Left colon (tissue), 2 donors: ENCODE measurements at regions not wholly inside any gene's neighbourhood (a gene's known extent, or its start where the extent isn't known, plus 50 kb on each side); places are given as distances from the start of the nearest gene placed in this dataset.

Source experiments
- ATAC-seq: fragments of 200-7000 bp; cut with Tn5 transposase; one replicate; pipeline ENCODE4 v1.9.1; 2020; ENCODE audit warnings: mild to moderate bottlenecking, moderate library complexity
- DNase-seq, 2 donors: peaks; one replicate each; pipeline ENCODE4 v3.0.0-alpha.2; 2020
- intact Hi-C, 2 donors: fragments of 100-400 bp; cut with DNase I in 1 of 2; cut with micrococcal nuclease in 1 of 2; formaldehyde crosslinking; loops; one replicate each; pipeline versions ENCODE4 v1.11.2 to v1.14.0; 2022; cut with DNase I, micrococcal nuclease
- donor health status: DM: no; HTN: no; CAD: no.
- donor health status: DM: yes; HTN: yes; CAD: no.

GRCh38 chr18:41765460-41765859, 189.6 kb upstream of the PIK3C3 start:
- ATAC-seq (no peak), DNase-seq (no peak)
- intact Hi-C loops: loop anchor here in 1 of 2 donors (10.0 kb wide), 1 partner anchor 521 kb away; no protein-coding TSS in a partner anchor

- intact Hi-C loops: loop anchor here in 1 of 2 donors (10.0 kb wide), 1 partner anchor 519 kb away; no protein-coding TSS in a partner anchor
- no peak for ATAC-seq
- DNase-seq: no peak
Measured at GRCh38 chr18:41763361-41763760, 191.7 kb upstream of the PIK3C3 start.

GRCh38 chr18:41761333-41762018, 193.6 kb upstream of the PIK3C3 start:
- intact Hi-C loops: loop anchor here in 1 of 2 donors (10.0 kb wide), 1 partner anchor 517 kb away; no protein-coding TSS in a partner anchor
- ATAC-seq: no peak
- no peak for DNase-seq

DNA sequence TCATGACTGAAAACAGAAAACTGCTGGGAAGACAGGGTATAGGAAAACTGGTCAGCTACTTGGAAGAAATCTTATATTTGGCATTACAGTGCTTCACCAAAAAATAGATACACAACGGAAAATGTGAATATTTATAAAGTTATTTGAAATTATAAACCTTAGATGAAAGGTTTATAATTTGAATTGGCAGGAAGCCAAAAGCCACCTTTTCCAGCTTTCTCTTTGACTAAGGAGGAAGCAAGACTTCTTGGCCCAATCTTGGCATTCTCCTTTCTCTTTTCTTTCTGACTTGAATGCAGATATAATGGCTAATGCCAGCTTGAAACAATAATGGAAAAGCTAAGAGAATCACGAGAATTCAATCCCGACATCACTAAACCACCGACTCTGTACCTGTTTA, 196.5 kb upstream of the PIK3C3 start:
- ATAC-seq (no peak), DNase-seq (no peak)
- intact Hi-C loops: no loop called here

- DNase-seq: no peak
- intact Hi-C loops: no loop called here
- no peak for ATAC-seq
Measured at GRCh38 chr18:41756141-41756540, 198.9 kb upstream of the PIK3C3 start.

DNA sequence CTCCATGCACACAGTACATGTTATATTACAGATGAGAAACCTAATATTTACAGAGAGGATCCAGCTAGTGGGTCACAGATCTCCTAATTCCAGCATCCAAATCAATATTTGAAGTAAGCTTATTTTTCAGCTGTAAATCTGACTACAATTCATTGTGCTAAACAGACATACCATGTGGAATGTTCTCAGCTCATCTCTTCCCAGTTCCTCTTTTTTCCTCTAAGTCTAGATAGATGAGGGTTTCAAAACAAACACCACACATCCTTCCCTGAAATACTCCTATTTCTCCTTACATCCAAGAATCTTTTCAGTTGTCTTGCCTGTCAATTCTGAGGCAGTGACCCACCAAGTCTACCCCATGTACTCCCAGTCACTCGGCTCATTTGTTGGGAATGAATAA, 200.7 kb upstream of the PIK3C3 start:
- intact Hi-C loops: no loop called here
- no peak for DNase-seq
- ATAC-seq: no peak

DNA sequence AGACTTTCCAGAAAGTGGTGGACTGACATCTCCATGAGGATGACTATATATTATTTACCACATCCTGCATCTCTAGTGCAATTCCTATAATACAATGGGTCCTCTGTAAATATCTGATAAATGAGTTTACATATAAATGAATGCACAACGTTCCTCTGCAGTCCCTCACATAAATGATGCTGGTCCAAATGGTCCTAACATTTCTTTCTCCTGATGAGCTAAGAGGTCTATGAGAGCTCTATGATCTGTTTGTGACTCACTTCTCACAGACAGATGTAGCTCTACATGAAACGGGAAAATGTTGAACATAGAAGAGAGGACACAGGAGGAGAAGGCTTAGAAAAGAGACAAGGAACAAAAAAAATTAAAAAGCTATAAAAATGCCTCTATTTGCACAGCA, 201.2 kb upstream of the PIK3C3 start:
- ATAC-seq: no peak
- no peak for DNase-seq
- intact Hi-C loops: no loop called here

DNA sequence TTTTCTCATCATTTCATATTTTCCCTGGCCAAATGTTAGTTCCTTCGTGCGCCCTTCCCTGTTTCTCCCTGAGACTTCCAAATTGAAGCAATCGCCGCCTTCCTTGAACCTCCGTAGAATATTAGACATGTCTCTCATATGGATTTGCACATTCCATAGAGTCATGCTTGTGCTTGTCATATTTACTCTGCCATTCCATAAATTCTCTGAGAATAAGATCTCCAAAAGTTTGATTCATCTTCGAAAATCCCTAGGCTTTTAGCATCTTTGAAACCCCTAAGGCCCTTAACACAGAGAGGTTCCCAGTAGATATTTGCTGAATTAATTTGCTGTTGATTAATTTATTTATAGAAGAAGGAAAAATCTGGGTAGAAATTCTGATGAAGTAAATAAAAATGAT, 202.2 kb upstream of the PIK3C3 start:
- ATAC-seq (no peak), DNase-seq (no peak)
- intact Hi-C loops: no loop called here

- ATAC-seq: no peak
- intact Hi-C loops: no loop called here
- no peak for DNase-seq
Measured at GRCh38 chr18:41751652-41752051, 203.4 kb upstream of the PIK3C3 start.

GRCh38 chr18:41751161-41751560, 203.9 kb upstream of the PIK3C3 start:
- DNase-seq (no peak), ATAC-seq (no peak)
- intact Hi-C loops: no loop called here

DNA sequence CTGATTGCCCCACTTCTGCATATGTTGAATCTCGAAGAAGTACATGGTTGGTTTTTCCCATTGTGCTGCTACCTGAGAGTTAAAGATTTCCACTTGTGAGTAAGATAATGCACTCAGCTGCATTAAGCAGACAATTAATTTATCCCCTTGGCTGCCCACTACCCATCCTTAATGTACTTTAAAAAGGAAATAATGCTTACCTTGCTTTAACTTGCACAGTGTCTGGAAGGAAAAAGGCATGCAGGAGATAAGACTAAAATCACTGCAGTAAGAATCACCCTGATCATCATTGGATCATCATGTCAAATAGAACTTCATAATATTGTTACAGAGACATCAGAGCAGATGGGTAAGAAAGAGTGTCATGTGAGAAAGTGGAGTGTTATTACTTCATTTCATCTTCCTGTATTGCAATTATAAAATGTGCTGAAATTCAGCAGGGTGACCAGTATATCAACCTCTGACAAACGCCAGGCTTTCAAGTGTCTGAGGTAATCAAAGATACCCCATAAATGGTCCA, 207.3 kb upstream of the PIK3C3 start:
- intact Hi-C loops: no loop called here
- ATAC-seq (no peak), DNase-seq (no peak)

- DNase-seq: peak in 1 of 2 donors; percentile 50
- intact Hi-C loops: no loop called here
Measured at GRCh38 chr18:41745166-41746049, 209.6 kb upstream of the PIK3C3 start.

DNA sequence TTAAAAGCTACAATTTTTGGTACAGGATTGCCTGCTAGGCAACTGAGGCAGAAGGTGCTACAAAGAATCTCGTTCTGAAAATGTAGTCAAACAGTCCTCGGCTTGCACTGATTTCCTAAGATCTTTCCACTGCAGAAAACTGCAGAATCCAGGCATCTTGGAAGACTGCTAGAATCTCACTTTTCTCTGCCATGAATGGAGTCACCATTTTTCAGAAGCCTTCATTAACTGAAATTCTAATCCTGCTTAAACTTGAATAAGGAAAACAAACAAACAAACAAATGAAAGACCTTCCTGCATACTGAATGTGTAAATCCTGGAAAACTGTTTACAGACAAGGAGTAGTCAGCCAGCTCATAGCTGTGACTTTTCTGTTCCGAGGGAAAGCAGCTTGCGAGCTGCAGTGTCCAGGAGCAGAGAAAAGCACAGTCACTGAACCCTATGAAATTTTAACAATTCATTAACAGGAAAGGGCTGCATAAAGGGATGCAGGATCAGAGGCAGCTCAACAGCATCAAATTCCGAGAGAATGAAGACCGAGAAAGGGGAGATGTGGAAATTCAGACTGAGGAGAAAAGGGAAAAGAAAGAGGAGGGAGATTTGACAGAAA, 210.5 kb upstream of the PIK3C3 start:
- ATAC-seq (no peak), DNase-seq (no peak)
- intact Hi-C loops: no loop called here

More at GRCh38 chr18:41745166-41746049, 209.6 kb upstream of the PIK3C3 start:
- ATAC-seq: peak; percentile 84

DNA sequence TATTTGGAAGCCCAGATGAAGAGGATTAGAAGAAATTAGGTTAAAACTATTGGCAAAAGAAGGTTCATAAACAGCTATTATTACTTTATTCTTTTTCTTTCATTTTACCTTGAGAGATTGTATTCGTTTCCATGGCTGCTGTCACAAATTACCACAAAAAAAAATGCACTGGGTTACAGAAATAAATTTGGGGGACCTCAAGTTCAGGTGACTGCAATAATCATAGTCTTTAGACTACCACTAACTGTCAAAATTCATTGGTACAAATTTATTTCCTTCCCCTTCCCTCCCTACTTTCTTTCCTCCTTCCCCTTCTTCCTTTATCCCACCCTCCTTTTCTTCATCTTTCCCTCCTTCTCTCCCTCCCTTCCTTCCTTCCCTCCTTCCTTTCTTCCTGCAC, 217.8 kb upstream of the PIK3C3 start:
- ATAC-seq (no peak), DNase-seq (no peak)
- intact Hi-C loops: no loop called here

- ATAC-seq (no peak), DNase-seq (no peak)
- intact Hi-C loops: no loop called here
Measured at GRCh38 chr18:41734917-41735316, 220.1 kb upstream of the PIK3C3 start.

DNA sequence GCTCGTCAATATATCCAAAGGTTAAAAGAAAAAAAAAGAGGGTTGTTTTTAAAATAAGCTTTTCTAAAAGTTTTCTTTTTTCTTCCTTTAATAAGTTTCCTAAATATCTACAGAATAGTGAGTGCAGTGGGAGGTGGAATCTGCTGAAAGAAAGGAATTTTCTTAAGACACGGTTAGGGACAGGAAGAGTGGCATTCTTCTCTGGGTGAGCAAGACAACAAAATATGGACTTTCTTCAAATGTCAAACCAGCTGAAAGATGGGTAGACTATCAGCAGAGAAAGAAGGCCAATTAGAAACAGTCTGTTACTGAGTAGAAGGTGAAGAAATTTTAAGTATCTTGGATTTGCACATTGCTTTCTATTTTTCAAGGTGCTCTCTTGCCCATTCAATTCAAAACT, 222.7 kb upstream of the PIK3C3 start:
- ATAC-seq: no peak
- DNase-seq: no peak
- intact Hi-C loops: no loop called here

DNA sequence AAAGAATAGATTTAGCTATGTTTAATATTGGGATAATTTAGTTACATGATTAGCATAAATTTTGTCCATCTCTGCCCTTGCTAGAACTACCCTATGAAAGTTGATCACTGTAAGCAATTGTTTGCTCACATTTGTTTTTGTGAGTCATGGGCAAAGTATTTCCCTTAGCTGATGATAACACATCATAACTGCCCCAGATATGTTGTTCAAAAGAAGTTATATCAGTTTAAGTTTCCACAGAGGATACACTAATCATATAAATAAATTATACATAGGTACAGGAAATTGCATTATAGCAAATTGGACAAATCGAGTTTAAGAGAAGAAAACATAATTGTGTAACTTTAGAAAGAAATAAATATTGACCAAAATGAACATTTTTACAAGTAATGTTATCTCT, 223.2 kb upstream of the PIK3C3 start:
- intact Hi-C loops: no loop called here
- DNase-seq (no peak), ATAC-seq (no peak)

DNA sequence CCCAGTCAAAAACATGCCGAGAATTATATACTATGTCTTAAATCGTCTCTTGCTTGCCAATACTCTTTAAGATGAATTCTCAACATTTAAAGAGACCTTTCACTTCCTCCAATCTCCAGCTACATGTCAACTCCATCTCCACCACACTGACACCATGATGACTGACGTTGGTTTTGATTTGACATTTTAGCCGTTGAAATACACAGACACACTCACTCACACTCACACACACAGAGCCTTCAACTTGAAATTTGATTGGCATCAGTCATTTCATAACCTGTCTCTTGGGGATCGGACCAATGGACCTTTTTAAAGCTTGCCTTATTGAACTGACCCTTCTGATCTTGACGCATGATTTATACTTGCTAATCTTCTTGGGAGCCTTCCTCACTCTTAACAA, 230.8 kb upstream of the PIK3C3 start:
- ATAC-seq (no peak), DNase-seq (no peak)
- intact Hi-C loops: no loop called here

- intact Hi-C loops: no loop called here
- no peak for DNase-seq
- no peak for ATAC-seq
Measured at GRCh38 chr18:41721103-41721790, 233.8 kb upstream of the PIK3C3 start.
